ENCODE measurements at regions not wholly inside any gene's neighbourhood (a gene's known extent, or its start where the extent isn't known, plus 50 kb on each side); places are given as distances from the start of the nearest gene placed in this dataset.

- DNase-seq (ENCODE audit: low spot score in 2 of 2), result no peak
- TF ChIP-seq, protein P1, sequence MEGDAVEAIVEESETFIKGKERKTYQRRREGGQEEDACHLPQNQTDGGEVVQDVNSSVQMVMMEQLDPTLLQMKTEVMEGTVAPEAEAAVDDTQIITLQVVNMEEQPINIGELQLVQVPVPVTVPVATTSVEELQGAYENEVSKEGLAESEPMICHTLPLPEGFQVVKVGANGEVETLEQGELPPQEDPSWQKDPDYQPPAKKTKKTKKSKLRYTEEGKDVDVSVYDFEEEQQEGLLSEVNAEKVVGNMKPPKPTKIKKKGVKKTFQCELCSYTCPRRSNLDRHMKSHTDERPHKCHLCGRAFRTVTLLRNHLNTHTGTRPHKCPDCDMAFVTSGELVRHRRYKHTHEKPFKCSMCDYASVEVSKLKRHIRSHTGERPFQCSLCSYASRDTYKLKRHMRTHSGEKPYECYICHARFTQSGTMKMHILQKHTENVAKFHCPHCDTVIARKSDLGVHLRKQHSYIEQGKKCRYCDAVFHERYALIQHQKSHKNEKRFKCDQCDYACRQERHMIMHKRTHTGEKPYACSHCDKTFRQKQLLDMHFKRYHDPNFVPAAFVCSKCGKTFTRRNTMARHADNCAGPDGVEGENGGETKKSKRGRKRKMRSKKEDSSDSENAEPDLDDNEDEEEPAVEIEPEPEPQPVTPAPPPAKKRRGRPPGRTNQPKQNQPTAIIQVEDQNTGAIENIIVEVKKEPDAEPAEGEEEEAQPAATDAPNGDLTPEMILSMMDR (IDR thresholded peaks at IDR 0.05), result no peak
- TF ChIP-seq EP300 (IDR thresholded peaks at IDR 0.05), result no peak
- TF ChIP-seq POLR2A (IDR thresholded peaks at IDR 0.05), result no peak
Observed at GRCh38 chr3:106242781-106243180, 374.0 kb upstream of the CBLB start.

GRCh38 chr3:106245400-106245799 lies 376.6 kb upstream of the CBLB start:
- Histone ChIP-seq H3K4me3 (no peak overlapping the region), H3K27me3 (no peaks in the 10 kb centered on the region), H3K4me1 (no peaks in the 10 kb centered on the region), H3K27ac (no peak overlapping the region), H3K9me3 (no peaks in the 10 kb centered on the region), H3K36me3 (no peaks in the 10 kb centered on the region)
- TF ChIP-seq EP300 (IDR thresholded peaks at IDR 0.05) (no peak), POLR2A (IDR thresholded peaks at IDR 0.05) (no peak)
- TF ChIP-seq, protein P1 (IDR thresholded peaks at IDR 0.05), result no peak
- no peak for DNase-seq (ENCODE audit: low spot score in 2 of 2)

More at GRCh38 chr3:106242781-106243180, 374.0 kb upstream of the CBLB start:
- H3K9me3 ChIP-seq, result no peaks in the 10 kb centered on the region
- no peaks in the 10 kb centered on the region for H3K36me3 ChIP-seq
- no peaks in the 10 kb centered on the region for H3K4me1 ChIP-seq
- H3K27me3 ChIP-seq, result no peaks in the 10 kb centered on the region
- H3K27ac ChIP-seq, result no peak overlapping the region
- H3K4me3 ChIP-seq, result no peak overlapping the region
- WGBS, 2 donors, result 69 to 72% methylated on average over 3 of the region's 3 CpGs

DNA sequence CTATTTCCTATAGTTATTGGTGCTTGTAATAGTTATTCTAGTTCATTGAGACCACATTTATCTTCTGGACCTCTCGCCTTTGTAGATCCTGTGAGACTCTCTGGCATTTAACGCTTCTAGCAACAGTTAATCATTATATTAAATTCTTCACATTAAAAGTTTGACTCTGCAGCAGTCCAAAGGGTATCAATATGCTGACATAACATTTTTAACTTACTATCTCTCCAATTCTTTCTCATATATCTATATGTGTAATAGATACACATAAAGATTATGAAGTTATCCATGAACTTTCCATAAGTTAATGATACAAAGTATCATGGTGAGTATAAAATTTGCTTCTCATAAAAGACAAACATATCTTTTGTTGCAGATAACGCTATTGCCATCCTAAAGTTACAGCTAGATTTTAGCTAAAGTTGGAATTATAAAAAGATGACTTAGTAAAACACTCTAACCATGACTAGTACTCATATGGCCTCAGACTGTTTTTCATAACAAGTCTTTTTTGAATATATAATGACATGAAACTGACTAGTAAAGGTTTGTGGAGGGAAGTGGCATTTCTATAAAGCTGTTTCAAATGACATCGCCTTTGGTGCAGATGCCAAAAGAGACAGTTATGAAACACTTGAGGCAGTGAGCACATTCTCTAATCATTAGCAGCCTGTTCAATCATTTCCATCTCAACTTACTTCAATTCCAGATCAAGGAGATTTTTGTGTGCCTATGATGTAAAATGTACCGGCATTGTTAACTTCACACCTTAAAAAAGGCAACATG lies 379.3 kb upstream of the CBLB start:
- DNase-seq (ENCODE audit: low spot score in 2 of 2), result no peak
- TF ChIP-seq, protein P1 (IDR thresholded peaks at IDR 0.05), result no peak
- TF ChIP-seq POLR2A (IDR thresholded peaks at IDR 0.05), result no peak
- no peak for TF ChIP-seq EP300 (IDR thresholded peaks at IDR 0.05)
- H3K36me3 ChIP-seq, result no peaks in the 10 kb centered on the region
- no peak overlapping the region for H3K4me3 ChIP-seq
- no peaks in the 10 kb centered on the region for H3K4me1 ChIP-seq
- H3K27me3 ChIP-seq, result no peaks in the 10 kb centered on the region
- WGBS, 2 donors, result 79 to 82% methylated on average over 5 of the region's 5 CpGs
- no peak overlapping the region for H3K27ac ChIP-seq
- H3K9me3 ChIP-seq, result peaks cover 0 to 3% (median 0%) of the 10 kb centered on the region in 4 donors

GRCh38 chr3:106249159-106249558 lies 380.3 kb upstream of the CBLB start:
- Histone ChIP-seq H3K4me1 (no peaks in the 10 kb centered on the region), H3K36me3 (no peaks in the 10 kb centered on the region), H3K27me3 (no peaks in the 10 kb centered on the region), H3K27ac (no peak overlapping the region), H3K9me3 (peaks cover 0 to 3% (median 0%) of the 10 kb centered on the region in 4 donors), H3K4me3 (no peak overlapping the region)
- no peak for TF ChIP-seq POLR2A (IDR thresholded peaks at IDR 0.05)
- TF ChIP-seq, protein P1 (IDR thresholded peaks at IDR 0.05), result no peak
- no peak for TF ChIP-seq EP300 (IDR thresholded peaks at IDR 0.05)
- 90 to 93% methylated on average over 2 of the region's 2 CpGs for WGBS, 2 donors
- no peak for DNase-seq (ENCODE audit: low spot score in 2 of 2)

DNA sequence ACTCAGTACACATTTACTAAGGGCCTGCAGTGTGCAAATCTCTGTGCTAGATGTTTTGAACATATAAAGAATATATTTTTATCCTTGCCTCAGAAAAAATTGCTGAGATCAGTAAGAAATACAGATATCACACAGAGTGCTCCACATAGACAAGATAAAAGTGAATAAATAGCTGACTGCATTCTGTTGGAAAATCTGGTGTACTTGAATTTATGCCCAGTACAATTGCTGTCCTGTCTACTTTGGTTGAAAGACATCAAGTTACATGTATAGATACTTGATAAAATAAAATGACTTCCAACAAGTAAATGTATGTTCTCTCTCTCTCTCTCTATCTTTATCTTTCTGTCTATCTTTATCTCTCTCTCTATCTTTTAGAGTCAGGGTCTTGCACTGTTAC lies 381.2 kb upstream of the CBLB start:
- H3K4me3 ChIP-seq, result no peak overlapping the region
- H3K9me3 ChIP-seq, result peaks cover 0 to 3% (median 0%) of the 10 kb centered on the region in 4 donors
- DNase-seq (ENCODE audit: low spot score in 2 of 2), result no peak
- TF ChIP-seq EP300 (IDR thresholded peaks at IDR 0.05) (no peak), POLR2A (IDR thresholded peaks at IDR 0.05) (no peak)
- TF ChIP-seq, protein P1 (IDR thresholded peaks at IDR 0.05), result no peak
- H3K4me1 ChIP-seq, result no peaks in the 10 kb centered on the region
- no peaks in the 10 kb centered on the region for H3K27me3 ChIP-seq
- no peak overlapping the region for H3K27ac ChIP-seq
- H3K36me3 ChIP-seq, result no peaks in the 10 kb centered on the region
